Lung (tissue), 11 donors: ENCODE measurements at regions not wholly inside any gene's neighbourhood (a gene's known extent, or its start where the extent isn't known, plus 50 kb on each side); places are given as distances from the start of the nearest gene placed in this dataset.

ENCODE experiments used
- ATAC-seq: fragments of 200-7000 bp; cut with Tn5 transposase; one replicate; pipeline ENCODE4 v1.9.1; 2020; ENCODE audit warnings: moderate number of reproducible peaks; ENCODE audit not compliant: insufficient read depth, low FRiP score
- DNase-seq, 3 donors: peaks; one replicate each; pipeline ENCODE4 v3.0.0-alpha.2; 2013 to 2017
- H3K27ac ChIP-seq, 2 donors: one replicate each; pipeline ENCODE4 v1.5.1; 2013; ENCODE audit warnings: mild to moderate bottlenecking in 2 of 2, moderate library complexity in 2 of 2, control low read depth in 1 of 2, inconsistent platforms in 1 of 2, low read depth in 1 of 2, low read length in 1 of 2
- H3K27me3 ChIP-seq, 3 donors: one replicate each; pipeline ENCODE4 v1.5.1; 2013; ENCODE audit warnings: low read length in 2 of 3; ENCODE audit not compliant: control insufficient read depth in 3 of 3, insufficient read depth in 3 of 3
- H3K36me3 ChIP-seq, 4 donors: one replicate each; pipeline ENCODE4 v1.5.1; 2013; ENCODE audit warnings: low read length in 4 of 4, mild to moderate bottlenecking in 1 of 4, moderate library complexity in 1 of 4; ENCODE audit not compliant: control insufficient read depth in 4 of 4, insufficient read depth in 4 of 4
- H3K4me1 ChIP-seq, 5 donors: one replicate each; pipeline ENCODE4 v1.5.1; 2013; ENCODE audit warnings: low read length in 5 of 5, mild to moderate bottlenecking in 2 of 5, moderate library complexity in 1 of 5; ENCODE audit not compliant: control insufficient read depth in 5 of 5, insufficient read depth in 5 of 5
- H3K4me3 ChIP-seq: one replicate; pipeline ENCODE4 v1.5.1; 2013; ENCODE audit warnings: mild to moderate bottlenecking, control low read depth, moderate library complexity
- H3K9ac ChIP-seq, 2 donors: one replicate each; pipeline ENCODE4 v1.5.1; 2013; ENCODE audit warnings: low read length in 2 of 2, control low read depth in 1 of 2; ENCODE audit not compliant: insufficient read depth in 1 of 2
- H3K9me3 ChIP-seq, 4 donors: one replicate each; pipeline ENCODE4 v1.5.1; 2013; ENCODE audit warnings: low read length in 3 of 4, mild to moderate bottlenecking in 1 of 4, moderate library complexity in 1 of 4; ENCODE audit not compliant: control insufficient read depth in 4 of 4, insufficient read depth in 3 of 4
- WGBS, 2 donors: extraction: QIAGEN DNeasy Blood & Tissue Kit; methylation state at CpG; one replicate each; pipeline ENCODE4 v1.1.7; 2013; 5-methylcytosine and 5-hydroxymethylcytosine counted together
- TF ChIP-seq, protein P1 (sequence below): IDR thresholded peaks from 2 replicates; pipeline ENCODE4 v1.5.1; 2012; ENCODE audit warnings: mild to moderate bottlenecking; ENCODE audit errors: control extremely low read depth, extremely low read depth
- donor health status: control.
- donor health status: control.
- donor health status: Bipolar disorder and iron deficiency.
- donor health status: healthy.
- donor health status: DM: yes; HTN: yes; CAD: no.

DNA sequence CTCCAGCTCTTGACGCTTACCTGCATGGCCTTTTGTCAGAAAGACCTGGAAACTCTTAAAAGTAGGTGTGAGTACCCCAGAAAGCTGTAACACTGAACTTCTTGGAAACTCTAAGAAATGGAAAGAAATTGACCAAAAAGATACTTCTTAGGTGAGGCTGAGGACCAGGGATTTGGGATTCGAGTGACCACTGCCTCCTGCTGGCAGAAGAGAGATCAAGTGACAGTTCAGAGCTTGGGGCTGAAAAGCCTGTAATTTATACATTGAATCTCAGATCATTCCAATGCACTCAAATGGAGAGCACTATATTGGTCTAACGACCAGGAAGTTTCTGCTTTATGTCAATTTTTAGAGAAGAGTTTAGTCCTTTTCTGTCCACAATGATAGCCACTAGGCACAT is 204.6 kb downstream of the PDGFRA start:
- TF ChIP-seq, protein P1, sequence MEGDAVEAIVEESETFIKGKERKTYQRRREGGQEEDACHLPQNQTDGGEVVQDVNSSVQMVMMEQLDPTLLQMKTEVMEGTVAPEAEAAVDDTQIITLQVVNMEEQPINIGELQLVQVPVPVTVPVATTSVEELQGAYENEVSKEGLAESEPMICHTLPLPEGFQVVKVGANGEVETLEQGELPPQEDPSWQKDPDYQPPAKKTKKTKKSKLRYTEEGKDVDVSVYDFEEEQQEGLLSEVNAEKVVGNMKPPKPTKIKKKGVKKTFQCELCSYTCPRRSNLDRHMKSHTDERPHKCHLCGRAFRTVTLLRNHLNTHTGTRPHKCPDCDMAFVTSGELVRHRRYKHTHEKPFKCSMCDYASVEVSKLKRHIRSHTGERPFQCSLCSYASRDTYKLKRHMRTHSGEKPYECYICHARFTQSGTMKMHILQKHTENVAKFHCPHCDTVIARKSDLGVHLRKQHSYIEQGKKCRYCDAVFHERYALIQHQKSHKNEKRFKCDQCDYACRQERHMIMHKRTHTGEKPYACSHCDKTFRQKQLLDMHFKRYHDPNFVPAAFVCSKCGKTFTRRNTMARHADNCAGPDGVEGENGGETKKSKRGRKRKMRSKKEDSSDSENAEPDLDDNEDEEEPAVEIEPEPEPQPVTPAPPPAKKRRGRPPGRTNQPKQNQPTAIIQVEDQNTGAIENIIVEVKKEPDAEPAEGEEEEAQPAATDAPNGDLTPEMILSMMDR: no peak
- WGBS, 2 donors: 67 to 80% methylated on average over 3 of the region's 3 CpGs
- DNase-seq (no peak), ATAC-seq (no peak)
- Histone ChIP-seq H3K27ac (no peak overlapping the region), H3K9me3 (no peaks in the 10 kb centered on the region), H3K36me3 (no peaks in the 10 kb centered on the region), H3K9ac (no peak overlapping the region), H3K27me3 (peaks cover 0 to 3% (median 0%) of the 10 kb centered on the region in 3 donors), H3K4me1 (no peaks in the 10 kb centered on the region), H3K4me3 (no peak overlapping the region)

DNA sequence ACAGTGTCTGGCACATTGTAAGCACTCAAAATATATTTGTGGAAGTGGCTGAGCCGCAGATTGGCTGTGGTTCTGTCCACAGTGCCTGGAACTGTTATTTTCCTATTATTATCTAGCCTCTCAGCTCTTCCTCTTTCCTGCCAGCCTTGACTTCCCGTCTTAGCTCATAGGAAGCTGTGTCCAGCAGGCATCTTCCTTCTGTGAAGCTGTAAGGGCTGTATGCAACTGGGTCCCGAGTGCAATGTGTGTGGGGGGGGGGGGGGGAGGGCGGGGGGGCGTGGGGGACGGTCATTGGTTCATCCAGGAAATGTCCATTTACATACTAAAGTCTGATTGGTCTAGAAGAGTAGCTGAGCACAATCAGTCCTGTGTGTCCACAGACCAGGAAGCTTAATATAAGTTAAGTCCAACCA is 210.7 kb downstream of the PDGFRA start:
- Histone ChIP-seq H3K4me1 (peaks cover 0 to 4% (median 0%) of the 10 kb centered on the region in 5 donors), H3K27me3 (peaks cover 0 to 3% (median 0%) of the 10 kb centered on the region in 3 donors), H3K9me3 (no peaks in the 10 kb centered on the region), H3K9ac (no peak overlapping the region), H3K27ac (no peak overlapping the region), H3K4me3 (no peak overlapping the region), H3K36me3 (no peaks in the 10 kb centered on the region)
- 13 to 24% methylated on average over 6 of the region's 6 CpGs for WGBS, 2 donors
- ATAC-seq (peak; percentile 79), DNase-seq (peak; percentile 50 to 59 (median 50))
- TF ChIP-seq, protein P1: no peak

DNA sequence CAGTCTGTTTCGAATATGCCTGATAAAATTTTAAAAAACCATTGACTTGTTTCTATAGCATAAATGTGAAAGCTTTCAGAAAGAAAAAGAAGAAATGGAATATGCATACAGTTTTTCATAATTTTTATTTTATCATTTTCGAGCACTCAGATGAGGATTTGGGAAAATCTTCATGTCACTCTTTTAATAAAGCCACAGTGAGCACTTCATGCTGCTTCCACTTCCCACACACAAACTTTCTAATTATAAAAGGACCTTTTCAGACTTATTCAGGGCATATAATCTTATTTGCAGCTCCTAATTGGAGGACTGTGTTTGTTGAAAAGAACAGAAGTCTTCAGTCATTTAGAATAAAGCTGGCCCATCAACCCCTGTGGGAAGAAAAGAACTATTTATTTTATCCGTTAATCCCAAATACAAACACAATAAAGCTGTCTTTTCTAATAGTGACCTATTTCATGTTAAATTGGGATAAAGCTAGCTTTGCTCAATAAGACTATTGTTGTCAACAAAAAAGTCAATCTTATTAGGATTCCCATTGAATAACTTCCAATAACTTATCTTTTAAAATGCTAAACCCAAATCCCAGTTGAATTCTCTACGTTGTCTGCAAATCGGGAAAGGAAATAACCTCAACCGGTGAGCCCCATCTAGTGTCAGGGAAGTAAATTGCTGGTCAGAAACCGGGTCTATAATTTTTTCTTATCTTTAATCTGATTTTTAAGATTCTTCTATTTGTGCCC is 211.5 kb downstream of the PDGFRA start:
- TF ChIP-seq, protein P1: peak; percentile 2
- Histone ChIP-seq H3K36me3 (no peaks in the 10 kb centered on the region), H3K4me3 (no peak overlapping the region), H3K9me3 (no peaks in the 10 kb centered on the region), H3K9ac (no peak overlapping the region), H3K4me1 (peaks cover 0 to 4% (median 0%) of the 10 kb centered on the region in 5 donors), H3K27me3 (no peaks in the 10 kb centered on the region), H3K27ac (no peak overlapping the region)
- WGBS, 2 donors: 30 to 31% methylated on average over 7 of the region's 7 CpGs
- no peak for ATAC-seq
- peak in 2 of 3 donors; percentile 29 to 34 for DNase-seq
